H1 (cell line): ENCODE measurements at regions not wholly inside any gene's neighbourhood (a gene's known extent, or its start where the extent isn't known, plus 50 kb on each side); places are given as distances from the start of the nearest gene placed in this dataset.

ENCODE experiments used
- CTCF ChIA-PET: fragments of 300-600 bp; sonication (Branson Sonifier 250); formaldehyde crosslinking; loops from one replicate; lab custom pipeline; 2021; ENCODE audit not compliant: partially characterized antibody; lab: Charles Lee
- POLR2A ChIA-PET: fragments of 300-600 bp; sonication (Branson Sonifier 250); formaldehyde crosslinking; loops from one replicate; lab custom pipeline; 2021; ENCODE audit warnings: inconsistent platforms; ENCODE audit not compliant: partially characterized antibody; lab: Charles Lee
- DNase-seq, 2 experiments: peaks; one replicate each; pipeline versions ENCODE4 v3.0.0 to v3.0.0-alpha.2; 2010 to 2022; ENCODE audit warnings: low spot score in 2 of 2, low read depth in 1 of 2, mixed read lengths in 1 of 2
- FAIRE-seq: peaks from 2 replicates; lab custom pipeline; 2011; peaks lifted over from hg19 to GRCh38; lab: Jason Lieb, UNC
- H2AFZ ChIP-seq: 2 replicates; pipeline ENCODE4 v1.8.1; 2012; ENCODE audit warnings: low read length, inconsistent platforms
- H2AK5ac ChIP-seq: 2 replicates; pipeline ENCODE4 v1.6.1; 2013; ENCODE audit warnings: low read depth, low read length
- H2BK120ac ChIP-seq: replicated peaks from 2 replicates; pipeline ENCODE3; 2013; ENCODE audit warnings: low read depth, low read length, inconsistent platforms
- H2BK12ac ChIP-seq: 2 replicates; pipeline ENCODE4 v1.6.1; 2013; ENCODE audit warnings: low read depth, low read length
- H2BK15ac ChIP-seq: 2 replicates; pipeline ENCODE4 v1.6.1; 2013; ENCODE audit warnings: low read length
- H2BK20ac ChIP-seq: 2 replicates; pipeline ENCODE4 v1.6.1; 2013; ENCODE audit warnings: low read length
- H2BK5ac ChIP-seq: 2 replicates; pipeline ENCODE4 v1.6.1; 2013; ENCODE audit warnings: low read depth, low read length
- H3K14ac ChIP-seq: 2 replicates; pipeline ENCODE4 v1.6.1; 2013; ENCODE audit warnings: inconsistent platforms; ENCODE audit not compliant: insufficient read length
- H3K18ac ChIP-seq: 2 replicates; pipeline ENCODE4 v1.6.1; 2013; ENCODE audit warnings: low read length; ENCODE audit errors: extremely low read depth
- H3K23ac ChIP-seq: 2 replicates; pipeline ENCODE4 v1.6.1; 2013; ENCODE audit warnings: inconsistent platforms; ENCODE audit not compliant: insufficient read length
- H3K23me2 ChIP-seq: 2 replicates; pipeline ENCODE4 v1.6.1; 2013; ENCODE audit warnings: low read depth, low read length
- H3K27ac ChIP-seq: 2 replicates; pipeline ENCODE4 v1.6.1; 2011; ENCODE audit warnings: low read depth, low read length, inconsistent platforms
- H3K27me3 ChIP-seq, 4 experiments: replicated peaks in 1 of 4; 1 replicate in 1 of 4; 2 replicates in 3 of 4; pipeline versions ENCODE4 v1.6.1 to v1.8.1; 2011 to 2013; ENCODE audit warnings: low read length in 3 of 4, mild to moderate bottlenecking in 3 of 4, inconsistent platforms in 2 of 4, mixed read lengths in 2 of 4, moderate library complexity in 1 of 4; ENCODE audit not compliant: control insufficient read depth in 3 of 4, insufficient read depth in 3 of 4; ENCODE audit errors: extremely low read depth in 1 of 4
- H3K36me3 ChIP-seq, 4 experiments: 2 replicates each; pipeline versions ENCODE4 v1.6.1 to v1.8.1; 2011 to 2013; ENCODE audit warnings: mild to moderate bottlenecking in 4 of 4, low read length in 3 of 4, moderate library complexity in 2 of 4, control low read depth in 1 of 4, inconsistent platforms in 1 of 4; ENCODE audit not compliant: insufficient read depth in 4 of 4, control insufficient read depth in 2 of 4
- H3K4ac ChIP-seq: replicated peaks from 2 replicates; pipeline ENCODE3; 2013; ENCODE audit warnings: low read length, low read depth, mixed read lengths, inconsistent platforms; ENCODE audit not compliant: insufficient read length
- H3K4me1 ChIP-seq, 4 experiments: replicated peaks in 1 of 4; 1 replicate in 1 of 4; 2 replicates in 3 of 4; pipeline versions ENCODE4 v1.6.1 to v1.8.1; 2011 to 2013; ENCODE audit warnings: low read length in 3 of 4, inconsistent platforms in 2 of 4, mixed read lengths in 1 of 4; ENCODE audit not compliant: insufficient read depth in 4 of 4, control insufficient read depth in 3 of 4
- H3K4me2 ChIP-seq, 2 experiments: 2 replicates each; pipeline versions ENCODE4 v1.6.1 to v1.8.1; 2011 to 2013; ENCODE audit warnings: low read depth in 2 of 2, low read length in 2 of 2, control low read depth in 1 of 2, inconsistent platforms in 1 of 2, mild to moderate bottlenecking in 1 of 2; ENCODE audit not compliant: insufficient read depth in 1 of 2
- H3K4me3 ChIP-seq, 4 experiments: fragments of 200-600, 300-600 bp in 1 of 4; sonication (generic), shearing (Covaris generic), sonication (Bioruptor Twin) in 1 of 4; 2 replicates each; pipeline versions ENCODE4 v1.5.1 to v1.8.1; 2011 to 2016; ENCODE audit warnings: low read length in 4 of 4, low read depth in 3 of 4, control low read depth in 2 of 4, inconsistent platforms in 2 of 4, mild to moderate bottlenecking in 2 of 4, mixed read lengths in 1 of 4, moderate library complexity in 1 of 4; ENCODE audit not compliant: insufficient read depth in 2 of 4; ENCODE audit errors: extremely low read depth in 1 of 4
- H3K56ac ChIP-seq: replicated peaks from 2 replicates; pipeline ENCODE3; 2013; ENCODE audit warnings: low read depth, mild to moderate bottlenecking, mixed read lengths, low read length, inconsistent platforms; ENCODE audit not compliant: insufficient read length
- H3K79me1 ChIP-seq: 2 replicates; pipeline ENCODE4 v1.6.1; 2013; ENCODE audit warnings: low read depth, low read length, control low read depth
- H3K79me2 ChIP-seq, 2 experiments: 2 replicates each; pipeline versions ENCODE4 v1.6.1 to v1.8.1; 2012 to 2013; ENCODE audit warnings: low read length in 2 of 2, mild to moderate bottlenecking in 2 of 2, inconsistent platforms in 1 of 2; ENCODE audit not compliant: insufficient read depth in 2 of 2, control insufficient read depth in 1 of 2
- H3K9ac ChIP-seq, 4 experiments: replicated peaks in 1 of 4; 1 replicate in 1 of 4; 2 replicates in 3 of 4; pipeline versions ENCODE4 v1.6.1 to v1.8.1; 2011 to 2013; ENCODE audit warnings: low read depth in 3 of 4, low read length in 3 of 4, control low read depth in 2 of 4, mild to moderate bottlenecking in 2 of 4, moderate library complexity in 2 of 4, inconsistent platforms in 1 of 4; ENCODE audit errors: extremely low read depth in 1 of 4
- H3K9me3 ChIP-seq, 2 experiments: 2 replicates each; pipeline versions ENCODE4 v1.6.1 to v1.8.1; 2012 to 2013; ENCODE audit warnings: mild to moderate bottlenecking in 2 of 2, moderate library complexity in 2 of 2, control low read depth in 1 of 2, inconsistent platforms in 1 of 2, low read depth in 1 of 2, low read length in 1 of 2, mixed read lengths in 1 of 2; ENCODE audit not compliant: insufficient read depth in 2 of 2
- H4K20me1 ChIP-seq, 2 experiments: replicated peaks in 1 of 2; 2 replicates each; pipeline versions ENCODE3 to v1.8.1; 2011 to 2013; ENCODE audit warnings: inconsistent platforms in 2 of 2, low read length in 2 of 2, mild to moderate bottlenecking in 1 of 2; ENCODE audit not compliant: insufficient read depth in 2 of 2, control insufficient read depth in 1 of 2
- H4K5ac ChIP-seq: 2 replicates; pipeline ENCODE4 v1.6.1; 2013; ENCODE audit warnings: low read length, low read depth, mixed read lengths, inconsistent platforms; ENCODE audit not compliant: insufficient read length
- H4K8ac ChIP-seq: 2 replicates; pipeline ENCODE4 v1.8.0; 2013; ENCODE audit warnings: mild to moderate bottlenecking, moderate library complexity, low read length, inconsistent platforms; ENCODE audit not compliant: insufficient read depth; ENCODE audit errors: extremely low read depth
- H4K91ac ChIP-seq: replicated peaks from 2 replicates; pipeline ENCODE3; 2013; ENCODE audit warnings: low read length, mixed read lengths, inconsistent platforms; ENCODE audit not compliant: insufficient read length
- KDM4A ChIP-seq: IDR thresholded peaks from one replicate; pipeline ENCODE4 v1.7.1; 2012; ENCODE audit warnings: low read depth, mild to moderate bottlenecking, moderate library complexity, low read length, inconsistent platforms; ENCODE audit not compliant: severe bottlenecking
- RBBP5 ChIP-seq: IDR thresholded peaks from 2 replicates; pipeline ENCODE4 v1.7.1; 2012; ENCODE audit warnings: low read depth, mild to moderate bottlenecking, inconsistent platforms, low read length, moderate library complexity, borderline replicate concordance
- WGBS, 2 experiments: shearing (Covaris generic) in 1 of 2; methylation state at CpG; one replicate each; pipeline versions ENCODE4 v1.1.6 to v1.1.7; 2013 to 2015; ENCODE audit warnings: low lambda C conversion rate in 2 of 2, mixed read lengths in 2 of 2, inconsistent platforms in 1 of 2, low coverage in 1 of 2, missing lambda C conversion rate in 1 of 2; ENCODE audit not compliant: insufficient replicate concordance in 2 of 2, insufficient coverage in 1 of 2, insufficient read length in 1 of 2; ENCODE audit errors: extremely low coverage in 1 of 2, missing lambda C conversion rate in 1 of 2; 5-methylcytosine and 5-hydroxymethylcytosine counted together

DNA sequence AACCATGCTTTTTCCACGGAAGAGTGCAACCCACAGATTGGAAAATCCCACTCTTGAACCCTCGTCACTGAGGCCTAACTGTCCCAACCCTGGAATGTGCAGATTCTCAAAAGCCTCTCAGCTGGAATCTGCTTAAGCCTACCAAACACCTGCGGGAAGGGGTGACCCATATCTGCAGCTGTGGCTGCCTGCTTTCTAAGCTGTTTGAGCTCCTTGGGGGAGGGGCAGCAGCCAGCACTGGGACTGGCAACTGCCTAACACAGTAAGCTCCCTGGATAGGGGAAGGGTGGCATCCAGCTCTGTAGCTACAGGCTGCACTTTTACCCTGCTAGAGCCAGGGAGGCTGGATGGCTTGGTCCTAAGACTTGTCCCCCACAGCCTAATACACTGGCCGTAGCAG is 579.6 kb downstream of the COL12A1 start:
- WGBS, 2 experiments: 90% methylated on average over 4 of the region's 4 CpGs; no CpG with 5 or more reads in 1 of the 2 experiments
- POLR2A ChIA-PET: no interaction called here

More for the DNA sequence above, 579.6 kb downstream of the COL12A1 start:
- CTCF ChIA-PET: no interaction called here
- H4K20me1 ChIP-seq: no peaks in the 10 kb centered on the region
- no peak overlapping the region for H4K91ac ChIP-seq
- peak overlapping the region; percentile 90 for H2AFZ ChIP-seq
- peaks cover 12 to 17% of the 10 kb centered on the region in 2 experiments for H3K9me3 ChIP-seq
- H3K23ac ChIP-seq: no peak overlapping the region
- no peak overlapping the region for H2BK120ac ChIP-seq
- H3K9ac ChIP-seq: no peak overlapping the region
- H4K5ac ChIP-seq: no peak overlapping the region
- H3K4me3 ChIP-seq: no peak overlapping the region; a peak in 1 of 8 replicates
- H2BK5ac ChIP-seq: no peak overlapping the region
- H3K4me2 ChIP-seq: no peak overlapping the region
- no peak overlapping the region for H2BK12ac ChIP-seq
- H3K4me1 ChIP-seq: peaks cover 0 to 7% (median 2%) of the 10 kb centered on the region in 4 experiments; a peak in 1 of 7 replicates
- no peak overlapping the region for H2BK20ac ChIP-seq
- no peak for FAIRE-seq
- H3K79me2 ChIP-seq: no peaks in the 10 kb centered on the region
- DNase-seq: no peak
- H3K14ac ChIP-seq: no peak overlapping the region
- no peak overlapping the region for H3K27ac ChIP-seq
- H4K8ac ChIP-seq: no peak overlapping the region
- no peak overlapping the region for H3K56ac ChIP-seq
- H3K4ac ChIP-seq: no peak overlapping the region
- H2AK5ac ChIP-seq: no peak overlapping the region
- no peak overlapping the region for H3K18ac ChIP-seq
- no peak overlapping the region for H2BK15ac ChIP-seq
- H3K36me3 ChIP-seq: no peaks in the 10 kb centered on the region
- no peak for TF ChIP-seq KDM4A
- 0 out of 2 replicates have a peak, but pooled peaks have one; percentile 57 for TF ChIP-seq RBBP5
- H3K23me2 ChIP-seq: no peaks in the 10 kb centered on the region
- no peaks in the 10 kb centered on the region for H3K27me3 ChIP-seq
- no peaks in the 10 kb centered on the region for H3K79me1 ChIP-seq
